HG03460 (cell line): ENCODE measurements at regions not wholly inside any gene's neighbourhood (a gene's known extent, or its start where the extent isn't known, plus 50 kb on each side); places are given as distances from the start of the nearest gene placed in this dataset.
"Not testable (repeated sequence)": the region's sequence is repeated elsewhere in the genome, so short reads cannot be mapped to it uniquely, and the experiment has no call there.

ENCODE experiments used
- ATAC-seq: cut with Tn5 transposase; IDR thresholded peaks from one replicate; pipeline ENCODE4 v1.9.1; 2021; ENCODE audit not compliant: unreplicated experiment

GRCh38 chr16:72458035-72458434, 286.1 kb upstream of the PMFBP1 start:
- ATAC-seq, result no peak

- ATAC-seq, result no peak
These were observed 285.4 kb upstream of the PMFBP1 start for GRCh38 chr16:72457243-72457940.

GRCh38 chr16:72455743-72456659, 284.0 kb upstream of the PMFBP1 start:
- no peak for ATAC-seq

- ATAC-seq, result not testable (repeated sequence)
These were observed 281.9 kb upstream of the PMFBP1 start for GRCh38 chr16:72453856-72454255.

GRCh38 chr16:72444696-72445095, 272.7 kb upstream of the PMFBP1 start:
- no peak for ATAC-seq

- ATAC-seq, result no peak
These were observed 271.9 kb upstream of the PMFBP1 start for GRCh38 chr16:72443809-72444208.

GRCh38 chr16:72442385-72443158, 270.6 kb upstream of the PMFBP1 start:
- ATAC-seq, result no peak

- ATAC-seq, result no peak
These were observed 265.9 kb upstream of the PMFBP1 start for GRCh38 chr16:72437891-72438290.

- ATAC-seq, result no peak
These were observed 262.2 kb upstream of the PMFBP1 start for GRCh38 chr16:72434159-72434558.

- no peak for ATAC-seq
These were observed 258.2 kb upstream of the PMFBP1 start for GRCh38 chr16:72430121-72430520.

GRCh38 chr16:72429671-72430081, 257.7 kb upstream of the PMFBP1 start:
- no peak for ATAC-seq

GRCh38 chr16:72428681-72429376, 256.9 kb upstream of the PMFBP1 start:
- ATAC-seq, result no peak

- no peak for ATAC-seq
These were observed 255.9 kb upstream of the PMFBP1 start for GRCh38 chr16:72427783-72428331.

GRCh38 chr16:72427051-72427782, 255.3 kb upstream of the PMFBP1 start:
- no peak for ATAC-seq

- no peak for ATAC-seq
These were observed 254.4 kb upstream of the PMFBP1 start for GRCh38 chr16:72426386-72426785.

- no peak for ATAC-seq
These were observed 253.8 kb upstream of the PMFBP1 start for GRCh38 chr16:72425571-72426341.

- ATAC-seq, result no peak
These were observed 252.8 kb upstream of the PMFBP1 start for GRCh38 chr16:72424757-72425156.

GRCh38 chr16:72422308-72422897, 250.4 kb upstream of the PMFBP1 start:
- ATAC-seq, result no peak

GRCh38 chr16:72419638-72420037, 247.7 kb upstream of the PMFBP1 start:
- no peak for ATAC-seq
